GM21381 (cell line): ENCODE measurements at regions not wholly inside any gene's neighbourhood (a gene's known extent, or its start where the extent isn't known, plus 50 kb on each side); places are given as distances from the start of the nearest gene placed in this dataset.
"Not testable (repeated sequence)": the region's sequence is repeated elsewhere in the genome, so short reads cannot be mapped to it uniquely, and the experiment has no call there.

Source experiments
- ATAC-seq: cut with Tn5 transposase; IDR thresholded peaks from one replicate; pipeline ENCODE4 v1.9.1; 2021; ENCODE audit warnings: mild to moderate bottlenecking, moderate library complexity; ENCODE audit not compliant: unreplicated experiment

DNA sequence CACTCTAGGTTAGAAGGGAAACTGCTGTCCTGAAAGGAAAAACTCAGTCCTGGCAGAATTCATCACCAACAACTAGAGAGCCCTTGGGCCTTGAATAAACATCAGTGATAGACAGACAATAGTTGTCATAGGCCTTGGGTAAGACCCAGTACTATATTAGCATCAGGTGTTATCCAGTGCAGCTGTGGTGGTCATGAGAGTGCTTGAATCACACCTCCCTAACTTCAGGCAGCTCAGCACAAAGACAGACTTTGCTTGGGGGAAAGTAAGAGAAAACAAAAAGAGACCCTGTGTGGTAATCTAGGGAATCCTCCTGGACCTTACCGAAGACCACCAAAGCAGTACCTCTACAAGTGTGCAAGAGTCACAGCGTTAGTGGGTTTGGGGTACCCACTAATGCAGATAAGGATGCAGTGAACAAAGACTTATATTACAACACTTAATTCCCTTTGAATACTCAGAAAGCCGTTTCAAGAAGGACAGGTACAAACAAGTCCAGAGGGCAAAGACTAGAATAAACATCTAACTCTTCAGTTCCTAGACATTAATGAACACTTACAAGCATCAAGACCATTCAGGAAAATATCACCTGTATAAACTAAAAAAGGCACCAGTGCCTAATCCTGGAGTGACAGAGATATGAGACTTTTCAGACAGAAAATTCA lies 332.3 kb upstream of the EPHA3 start:
- no peak for ATAC-seq

DNA sequence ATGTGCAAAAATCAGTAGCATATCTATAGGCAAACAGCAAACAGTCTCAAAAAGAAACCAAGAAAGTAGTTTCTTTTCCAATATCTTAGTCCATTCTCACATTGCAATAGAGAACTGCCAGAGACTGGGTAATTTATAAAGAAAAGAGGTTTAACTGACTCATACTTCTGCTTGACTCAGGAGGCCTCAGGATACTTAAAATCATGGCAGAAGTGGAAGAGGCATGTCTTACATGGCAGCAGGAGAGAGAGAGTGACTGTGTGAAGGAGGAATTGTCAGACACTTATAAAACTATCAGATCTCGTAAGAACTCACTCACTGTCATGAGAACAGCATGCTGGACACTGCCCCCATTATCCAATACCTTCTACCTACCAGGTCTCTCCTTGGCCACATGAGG lies 327.9 kb upstream of the EPHA3 start:
- no peak for ATAC-seq

- no peak for ATAC-seq
Measured at GRCh38 chr3:88784925-88785324, 322.5 kb upstream of the EPHA3 start.

DNA sequence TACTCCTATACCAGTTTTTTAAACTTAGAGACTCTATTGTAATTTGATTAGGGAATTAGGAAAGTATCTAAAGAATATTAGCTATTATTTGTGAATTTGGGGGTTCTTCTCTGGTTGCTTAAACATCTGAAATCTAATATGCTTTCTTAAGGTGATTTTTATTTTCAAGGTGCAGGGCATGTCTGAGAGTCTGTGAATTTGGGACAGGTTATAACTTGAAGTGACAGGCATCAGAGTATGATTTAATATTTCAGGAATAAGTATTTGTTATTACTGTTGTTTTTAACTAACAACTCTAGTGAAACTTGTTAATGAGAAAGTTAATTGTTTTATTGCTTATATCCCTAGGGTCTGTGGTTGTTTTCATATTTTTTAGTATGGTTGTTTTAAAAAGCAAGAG lies 321.6 kb upstream of the EPHA3 start:
- no peak for ATAC-seq

GRCh38 chr3:88795503-88795902 lies 311.9 kb upstream of the EPHA3 start:
- ATAC-seq: no peak

DNA sequence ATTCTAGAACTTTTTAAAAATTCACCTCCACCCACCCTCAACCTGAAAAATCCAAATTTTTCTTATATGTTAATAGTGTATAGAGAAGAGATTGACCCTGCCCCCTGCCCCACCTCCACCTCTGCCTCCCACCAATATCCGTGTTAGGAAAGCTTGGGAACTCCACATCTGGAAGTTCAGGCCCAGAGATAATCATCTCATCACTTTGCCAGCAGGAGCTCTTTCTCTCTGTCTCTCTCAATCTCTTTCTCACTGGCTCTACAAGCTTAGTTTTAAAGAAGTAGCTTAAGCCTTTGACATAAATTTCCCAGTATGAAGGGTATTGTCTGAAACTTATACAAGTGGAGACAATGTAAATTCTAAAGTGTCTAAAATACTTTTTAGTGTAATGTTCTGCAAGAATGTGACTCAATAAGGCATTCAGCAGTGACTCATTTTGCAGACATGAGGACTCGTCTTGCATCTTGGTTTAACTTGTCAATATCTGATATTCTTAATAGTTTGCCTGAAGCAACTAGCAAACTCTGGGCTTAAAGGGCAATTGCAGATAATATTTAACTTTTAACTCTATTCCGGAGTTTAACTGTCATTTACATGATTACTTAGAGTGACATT lies 299.8 kb upstream of the EPHA3 start:
- ATAC-seq: no peak

- ATAC-seq: no peak
Measured at GRCh38 chr3:88809993-88810392, 297.4 kb upstream of the EPHA3 start.

DNA sequence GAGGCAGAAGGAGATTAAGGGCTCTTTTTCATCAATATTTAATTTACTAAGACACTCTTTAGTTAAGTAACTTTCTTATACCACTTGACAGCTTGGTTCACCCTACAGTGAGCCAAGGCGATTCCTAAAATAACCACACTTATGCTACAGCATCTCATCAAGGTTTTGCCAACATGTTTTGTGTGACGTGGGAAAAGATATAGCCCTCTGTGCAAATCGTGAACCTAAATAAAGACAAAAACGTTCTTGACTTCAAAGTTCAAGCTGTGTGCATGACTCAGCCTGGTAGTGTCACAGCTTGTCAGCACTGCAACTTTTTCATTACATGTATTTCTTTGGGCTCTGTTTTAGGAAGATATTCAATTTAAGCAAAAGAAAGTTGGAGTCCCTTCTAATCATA lies 297.0 kb upstream of the EPHA3 start:
- ATAC-seq: no peak

DNA sequence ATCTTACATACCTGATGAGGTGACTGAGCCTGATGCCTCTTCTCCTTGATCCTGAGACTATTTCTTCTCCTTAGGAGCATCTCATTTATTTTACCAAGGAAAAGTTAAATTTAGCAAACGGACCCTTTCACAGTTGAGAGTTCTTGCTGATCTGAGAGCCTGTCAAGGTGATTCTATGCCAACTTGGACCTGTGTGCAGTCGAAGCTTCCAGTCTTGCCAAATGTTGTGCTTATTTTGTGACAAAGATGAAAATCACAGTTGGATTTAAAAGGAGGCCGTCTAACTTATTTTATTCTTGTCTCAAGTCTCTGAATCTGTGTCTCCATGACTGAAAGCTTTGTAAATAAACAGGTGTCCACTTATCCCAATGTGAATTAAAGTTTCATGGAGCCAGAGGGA lies 296.3 kb upstream of the EPHA3 start:
- no peak for ATAC-seq

DNA sequence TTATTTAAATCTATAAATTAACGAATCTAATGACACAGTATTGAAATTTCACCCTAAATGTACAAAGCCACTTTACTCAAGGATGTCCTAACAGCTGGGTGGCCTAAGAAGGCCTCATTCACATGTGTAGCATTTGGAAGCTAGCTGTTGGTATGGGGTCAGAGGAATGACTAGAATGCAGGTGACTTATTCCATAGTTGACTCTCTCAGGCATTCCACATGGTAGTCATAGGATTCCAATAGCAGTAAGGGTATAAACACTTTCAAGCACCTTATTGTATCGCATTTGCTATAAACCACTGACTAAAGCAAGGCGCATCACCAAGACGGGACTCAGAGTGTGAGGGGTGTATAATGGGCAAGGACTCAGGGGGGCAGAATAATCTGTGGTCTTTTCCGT lies 294.8 kb upstream of the EPHA3 start:
- ATAC-seq: no peak

DNA sequence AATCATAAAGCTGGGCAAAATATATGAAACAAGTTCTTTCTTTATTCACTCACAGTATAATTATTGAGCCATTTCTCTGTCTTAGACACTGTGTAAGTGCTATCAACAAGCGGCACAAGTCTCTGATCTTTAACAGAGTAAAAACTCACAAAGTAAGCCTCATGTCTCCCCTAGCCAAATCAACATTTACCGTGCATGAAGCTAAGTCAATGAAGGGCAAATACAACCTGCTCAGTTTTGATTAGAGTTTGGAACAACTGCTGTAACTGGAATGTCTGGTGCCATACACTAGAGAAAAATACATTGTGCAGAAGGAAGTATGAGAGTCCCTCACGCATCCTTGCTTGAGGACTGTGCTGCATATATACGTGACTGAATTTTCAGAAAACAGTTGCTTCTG lies 291.0 kb upstream of the EPHA3 start:
- ATAC-seq: no peak

DNA sequence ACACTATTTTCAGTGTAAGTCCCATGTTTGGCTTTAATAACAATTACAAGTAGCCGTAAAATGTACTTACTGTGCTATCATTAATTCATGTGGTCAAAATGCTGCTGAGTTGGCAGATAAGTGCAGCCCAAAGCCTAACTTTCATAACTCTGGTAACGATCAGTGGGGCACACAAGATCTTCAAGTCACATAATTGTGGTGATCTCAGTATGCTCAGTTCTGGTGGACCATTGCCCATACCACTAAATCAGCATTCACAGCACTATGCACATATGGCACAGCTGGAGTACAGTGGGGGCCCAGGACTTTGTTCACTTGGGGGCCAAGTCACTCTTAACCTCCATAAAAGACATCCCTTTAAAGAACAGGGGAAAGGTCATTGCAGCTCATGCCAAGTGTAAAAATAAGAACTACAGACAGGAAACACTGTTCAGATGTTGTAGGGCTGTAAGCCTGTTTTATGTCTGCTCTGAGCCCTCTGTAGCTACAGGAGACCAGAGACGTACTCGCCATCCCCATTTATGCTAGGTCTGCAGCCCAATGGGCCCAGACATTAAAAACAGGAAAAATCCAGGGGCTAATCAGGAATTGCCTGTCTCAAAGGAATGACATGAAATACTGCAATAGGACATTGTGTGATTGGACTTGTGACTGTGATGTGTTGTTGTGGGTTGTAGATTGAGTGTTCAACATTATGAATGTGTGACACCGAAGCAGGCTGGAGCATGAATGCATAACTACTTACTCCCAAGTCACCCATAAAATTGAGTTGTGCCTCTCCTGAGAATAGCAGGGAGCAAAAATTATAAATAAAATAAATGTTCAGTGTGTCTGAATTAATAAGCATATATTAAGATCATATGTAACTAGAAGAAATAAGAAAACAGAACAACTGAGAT lies 282.5 kb upstream of the EPHA3 start:
- ATAC-seq: no peak

DNA sequence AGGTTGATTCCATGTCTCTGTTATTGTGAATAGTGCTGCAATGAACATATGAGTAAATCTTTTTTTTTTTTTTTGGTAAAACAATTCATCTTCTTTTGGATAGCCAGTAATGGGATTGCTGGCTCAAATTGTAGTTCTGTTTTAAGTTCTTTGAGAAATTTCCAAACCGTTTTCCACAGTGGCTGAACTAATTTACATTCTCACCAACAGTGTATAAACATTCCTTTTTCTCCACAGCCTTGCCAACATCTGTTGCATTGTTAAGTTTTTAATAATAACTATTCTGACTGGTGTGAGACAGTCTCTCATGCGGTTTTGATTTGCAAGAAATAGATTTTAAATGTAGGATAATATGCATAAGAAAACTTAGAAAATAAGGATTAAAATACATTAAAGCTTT lies 279.0 kb upstream of the EPHA3 start:
- ATAC-seq: no peak

DNA sequence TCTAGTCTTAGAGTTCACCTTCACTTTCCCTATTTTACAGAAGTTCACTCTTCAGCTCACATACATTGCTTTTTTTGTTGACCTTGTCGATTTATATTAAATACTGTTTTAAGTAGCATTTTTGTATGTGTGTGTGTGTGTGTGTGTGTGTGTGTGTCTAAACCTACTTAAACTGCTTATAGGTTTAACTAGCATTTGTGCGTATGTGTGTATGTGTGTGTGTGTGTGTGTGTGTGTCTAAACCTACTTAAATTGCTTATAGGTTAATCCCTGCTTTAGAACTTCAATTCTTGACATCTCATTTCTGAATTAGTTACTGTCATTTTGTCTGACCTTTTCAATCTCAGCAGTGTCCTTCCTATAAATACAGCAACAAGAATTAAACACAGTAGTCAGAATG lies 254.8 kb upstream of the EPHA3 start:
- no peak for ATAC-seq

GRCh38 chr3:88863196-88863595 lies 244.2 kb upstream of the EPHA3 start:
- ATAC-seq: no peak

GRCh38 chr3:88876724-88877123 lies 230.7 kb upstream of the EPHA3 start:
- no peak for ATAC-seq

DNA sequence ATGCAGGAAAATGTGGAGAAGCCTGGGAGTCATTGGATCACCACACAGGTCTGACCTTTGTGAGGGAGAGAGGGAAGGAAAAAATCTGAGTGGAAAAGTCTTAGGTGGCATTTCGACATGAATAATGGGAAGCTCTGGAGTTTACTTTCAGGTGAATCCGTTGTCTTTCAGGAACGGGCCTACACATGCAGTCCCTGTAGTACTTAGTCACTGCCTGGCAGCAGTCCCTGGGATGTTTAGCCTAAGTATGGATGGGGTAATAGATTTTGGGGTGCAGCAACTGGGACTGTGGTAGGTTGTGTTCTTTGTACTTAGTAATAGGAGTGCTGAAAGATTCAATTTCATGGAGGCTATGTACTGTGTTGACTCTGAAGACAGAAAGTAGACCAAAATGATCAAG lies 227.5 kb upstream of the EPHA3 start:
- no peak for ATAC-seq

GRCh38 chr3:88882121-88882520 lies 225.3 kb upstream of the EPHA3 start:
- ATAC-seq: peak; percentile 90

GRCh38 chr3:88886624-88887023 lies 220.8 kb upstream of the EPHA3 start:
- ATAC-seq: not testable (repeated sequence)

GRCh38 chr3:88896026-88896425 lies 211.4 kb upstream of the EPHA3 start:
- no peak for ATAC-seq

DNA sequence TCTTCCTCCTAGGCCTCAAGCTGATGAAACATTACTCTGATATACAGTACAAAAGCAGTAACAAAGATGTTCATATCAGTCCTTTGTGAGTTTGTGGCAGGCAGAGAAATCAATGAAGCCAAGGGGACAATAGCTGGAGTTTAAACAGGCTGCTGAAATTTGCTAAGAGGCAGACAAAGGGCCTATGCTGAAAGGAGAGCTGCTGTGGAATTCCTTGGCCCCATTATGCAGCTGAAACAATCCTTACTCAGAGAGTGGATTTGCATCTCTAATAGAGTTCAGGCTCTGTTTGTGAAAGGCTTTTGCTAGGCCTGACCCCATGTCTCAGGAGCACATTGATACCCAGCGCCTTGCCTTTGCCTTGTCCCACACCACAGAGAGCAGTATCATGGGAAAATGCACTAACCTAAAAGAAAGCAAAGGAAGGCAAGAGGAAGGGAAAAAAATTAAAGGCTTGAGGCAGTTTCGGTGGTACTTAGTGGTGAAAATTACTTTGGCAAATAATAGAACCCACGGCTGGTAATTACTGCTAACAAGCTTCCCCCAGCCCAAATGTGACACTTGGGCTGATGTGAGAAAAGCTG lies 195.0 kb upstream of the EPHA3 start:
- no peak for ATAC-seq

DNA sequence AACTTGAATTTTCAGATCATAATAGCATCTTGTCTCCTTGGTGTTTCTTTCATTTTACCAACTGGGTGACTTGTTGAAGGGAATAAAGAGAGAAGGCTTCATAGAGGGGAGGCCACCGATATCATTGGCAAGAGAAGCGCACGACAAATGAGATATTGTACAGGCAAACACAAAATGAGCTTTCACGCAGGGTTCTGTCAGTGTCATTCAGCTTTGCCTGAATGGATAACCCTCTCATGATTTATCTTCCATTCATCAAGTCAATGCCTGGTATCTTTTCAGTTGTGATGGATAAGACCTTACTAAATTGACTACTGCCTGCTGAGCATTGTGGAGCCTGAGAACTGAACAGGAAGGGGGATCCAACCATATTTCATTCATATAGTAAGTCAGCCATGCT lies 188.6 kb upstream of the EPHA3 start:
- ATAC-seq: no peak
